Stimulated activated CD8-positive, alpha-beta memory T cell treated with anti-CD3 and anti-CD28 coated beads, Interleukin-2, amount 100 ng/mL, for 48 hours (primary cell): ENCODE measurements at regions not wholly inside any gene's neighbourhood (a gene's known extent, or its start where the extent isn't known, plus 50 kb on each side); places are given as distances from the start of the nearest gene placed in this dataset.
"Not testable (repeated sequence)": the region's sequence is repeated elsewhere in the genome, so short reads cannot be mapped to it uniquely, and the experiment has no call there.

Source experiments
- DNase-seq, 2 donors: peaks; one replicate each; pipeline ENCODE4 v3.0.0-alpha.2; 2020; ENCODE audit warnings: low read depth in 2 of 2

DNA sequence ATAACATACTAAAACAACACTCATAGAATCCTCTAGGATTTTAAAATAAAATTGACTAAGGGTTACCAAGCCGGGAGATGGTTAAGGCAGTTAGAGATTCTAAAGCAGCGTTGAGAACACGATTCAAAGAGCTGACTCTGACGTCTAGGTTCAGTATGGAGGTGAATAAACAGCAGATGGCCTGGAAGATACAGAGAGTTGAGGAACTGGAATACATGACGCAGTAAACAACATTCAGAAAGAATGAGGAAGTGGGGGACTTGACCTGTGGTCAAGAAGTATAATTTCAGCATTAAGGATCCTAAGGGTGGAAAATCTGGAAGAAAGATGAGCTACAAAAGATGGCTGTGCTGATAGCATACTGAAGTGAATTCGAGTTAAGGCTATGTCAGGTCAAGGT lies 172.5 kb upstream of the NBPF9 start:
- not testable (repeated sequence) for DNase-seq

DNA sequence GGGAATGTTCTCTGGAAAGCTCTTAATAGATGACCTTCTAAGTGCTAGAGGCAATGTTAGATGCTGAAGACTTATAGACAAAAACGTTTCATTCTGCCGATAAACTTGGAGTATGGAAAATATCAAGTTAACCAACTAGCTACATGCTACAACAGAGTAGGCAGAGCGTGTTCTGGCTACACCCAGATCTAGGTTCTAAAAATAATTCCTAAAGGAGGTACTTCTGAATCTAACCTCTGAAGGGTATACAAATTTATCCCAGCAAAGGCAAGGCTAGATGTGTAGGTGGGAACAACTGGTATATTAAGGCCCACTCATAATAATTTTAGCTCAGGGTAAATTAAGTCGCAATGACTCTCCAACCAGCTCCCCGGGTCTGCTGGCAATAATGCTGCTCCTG lies 173.1 kb upstream of the NBPF9 start:
- DNase-seq: not testable (repeated sequence)

DNA sequence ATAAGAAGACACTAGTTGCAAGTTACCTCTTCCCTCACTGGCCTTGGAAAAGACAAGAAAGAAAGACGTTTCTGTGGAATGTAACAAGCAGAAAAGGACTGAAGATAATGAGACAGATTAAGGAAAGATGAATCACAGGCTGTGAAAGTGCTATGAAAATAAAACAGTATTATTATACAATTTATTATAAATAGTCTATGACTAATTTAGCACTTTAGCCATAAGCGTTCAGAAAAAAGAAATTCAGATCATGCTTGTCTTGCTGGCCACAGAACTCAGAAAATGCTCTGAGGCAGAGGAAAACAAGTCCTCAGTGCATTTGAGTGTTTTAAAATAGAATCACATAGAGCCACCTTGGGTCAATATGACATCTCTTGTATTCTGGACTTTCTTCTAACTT lies 174.8 kb upstream of the NBPF9 start:
- DNase-seq: not testable (repeated sequence)

DNA sequence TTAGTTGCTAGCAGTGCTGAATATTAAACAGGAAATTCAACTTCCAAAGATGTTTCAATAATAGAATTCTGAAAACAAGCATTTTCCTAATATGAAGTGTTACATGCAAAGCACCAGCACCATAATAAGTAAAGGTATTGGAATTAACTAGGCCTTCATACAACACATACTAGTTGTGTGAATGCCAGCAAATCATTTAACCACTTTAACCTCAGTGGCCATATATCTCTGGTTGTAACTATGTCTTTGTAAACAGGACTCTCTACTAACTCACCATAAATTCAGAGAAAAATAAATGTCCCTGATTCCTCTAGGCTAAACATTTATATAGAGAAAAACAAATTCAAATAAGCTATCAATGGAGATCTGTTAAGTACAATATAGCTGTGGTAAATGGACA lies 175.7 kb upstream of the NBPF9 start:
- not testable (repeated sequence) for DNase-seq

DNA sequence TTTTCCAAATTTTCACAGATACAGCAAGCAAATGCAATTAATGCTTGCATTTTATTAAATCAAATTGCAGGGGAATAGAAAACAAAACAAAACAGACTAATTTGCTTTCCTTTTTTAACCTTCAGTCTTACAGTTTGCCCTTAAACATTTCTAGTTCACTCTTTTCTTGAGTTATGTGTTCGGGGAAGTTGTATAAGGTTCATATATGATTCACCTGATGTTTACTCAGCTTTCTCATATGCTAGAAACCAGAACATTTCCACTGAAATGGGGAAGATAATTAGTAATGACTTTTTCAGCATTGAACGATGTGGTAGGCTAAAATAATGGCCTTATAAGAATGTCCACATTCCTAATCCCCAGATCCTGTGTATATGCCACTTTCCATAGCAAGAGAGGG lies 176.2 kb upstream of the NBPF9 start:
- not testable (repeated sequence) for DNase-seq

DNA sequence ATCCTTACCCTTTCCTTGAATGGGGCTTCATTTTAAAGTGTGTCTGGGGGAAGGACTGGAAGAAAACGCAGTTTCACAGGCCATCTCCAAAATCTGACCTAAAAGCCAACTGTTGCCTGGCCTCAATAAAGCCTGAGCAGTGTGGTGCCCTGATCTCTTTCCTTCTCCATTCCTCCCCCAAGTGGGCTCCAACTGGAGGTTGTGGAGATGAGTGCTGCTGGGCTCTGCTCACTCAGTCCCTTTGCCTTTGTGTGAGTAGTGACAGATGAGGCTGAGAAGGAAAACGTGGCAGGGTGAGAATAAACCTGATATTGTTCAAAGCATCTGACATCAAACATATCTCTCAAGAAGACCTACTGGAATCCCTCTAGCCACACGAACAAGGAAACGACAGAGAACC lies 181.4 kb upstream of the NBPF9 start:
- DNase-seq: not testable (repeated sequence)

DNA sequence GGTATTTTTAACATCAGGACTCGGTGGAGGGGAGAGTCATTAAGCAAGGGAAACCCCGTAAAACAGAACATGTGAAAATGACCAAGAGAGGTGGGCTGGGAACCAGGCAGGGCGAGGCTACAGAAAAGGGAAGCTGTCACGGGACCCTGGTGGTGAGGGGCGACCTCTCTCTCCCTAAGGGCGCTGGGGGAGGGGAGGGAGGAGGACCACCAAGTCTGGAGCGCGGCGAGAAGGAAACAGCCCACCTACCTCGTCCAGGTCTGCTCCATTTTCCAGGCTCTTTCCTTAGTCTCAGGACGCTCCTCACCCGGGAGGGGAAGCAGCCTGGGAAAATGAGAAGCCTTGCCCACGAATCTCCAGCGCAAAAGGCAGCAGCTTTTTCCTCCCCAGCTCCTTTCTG lies 181.9 kb upstream of the NBPF9 start:
- DNase-seq: not testable (repeated sequence)

DNA sequence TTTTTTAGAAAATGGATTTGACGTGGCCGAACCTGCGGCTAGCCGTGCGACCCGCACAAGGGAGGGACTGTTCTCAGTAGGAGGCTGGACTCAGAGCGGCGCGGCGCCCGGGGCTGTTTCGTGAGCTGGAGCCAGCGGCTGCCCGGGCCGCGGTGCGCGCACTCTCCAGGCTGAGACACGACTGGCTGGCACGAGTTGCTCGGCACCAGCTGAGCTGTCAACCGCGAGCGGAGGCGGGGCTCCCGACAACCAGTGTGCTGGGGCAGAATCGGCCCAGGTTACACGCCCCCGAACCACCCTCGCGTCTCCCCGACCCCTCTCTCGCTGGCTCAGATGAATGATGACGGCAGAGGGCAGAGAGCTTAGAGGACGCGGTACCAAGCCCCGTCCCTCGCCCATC lies 182.3 kb upstream of the NBPF9 start:
- peak in 1 of 2 donors; percentile 10 for DNase-seq

DNA sequence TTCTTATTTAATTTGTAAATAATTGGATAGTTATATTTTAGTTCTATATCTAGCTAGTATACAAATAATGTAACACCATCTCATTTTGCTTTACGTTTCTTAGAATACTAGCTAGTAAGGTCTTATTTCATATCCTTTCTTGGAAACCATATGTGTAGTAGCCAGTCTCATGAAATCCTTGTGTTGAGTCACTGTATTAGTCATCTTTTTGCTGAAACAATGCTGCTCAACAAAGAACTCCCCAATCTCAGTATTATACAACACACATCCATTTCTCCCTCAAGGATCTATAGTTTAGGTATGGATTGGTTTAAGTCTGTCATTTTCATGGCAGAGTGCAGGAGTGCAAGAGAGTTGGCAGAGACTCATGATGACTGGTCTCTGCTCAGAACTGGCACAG lies 185.2 kb upstream of the NBPF9 start:
- DNase-seq: not testable (repeated sequence)

DNA sequence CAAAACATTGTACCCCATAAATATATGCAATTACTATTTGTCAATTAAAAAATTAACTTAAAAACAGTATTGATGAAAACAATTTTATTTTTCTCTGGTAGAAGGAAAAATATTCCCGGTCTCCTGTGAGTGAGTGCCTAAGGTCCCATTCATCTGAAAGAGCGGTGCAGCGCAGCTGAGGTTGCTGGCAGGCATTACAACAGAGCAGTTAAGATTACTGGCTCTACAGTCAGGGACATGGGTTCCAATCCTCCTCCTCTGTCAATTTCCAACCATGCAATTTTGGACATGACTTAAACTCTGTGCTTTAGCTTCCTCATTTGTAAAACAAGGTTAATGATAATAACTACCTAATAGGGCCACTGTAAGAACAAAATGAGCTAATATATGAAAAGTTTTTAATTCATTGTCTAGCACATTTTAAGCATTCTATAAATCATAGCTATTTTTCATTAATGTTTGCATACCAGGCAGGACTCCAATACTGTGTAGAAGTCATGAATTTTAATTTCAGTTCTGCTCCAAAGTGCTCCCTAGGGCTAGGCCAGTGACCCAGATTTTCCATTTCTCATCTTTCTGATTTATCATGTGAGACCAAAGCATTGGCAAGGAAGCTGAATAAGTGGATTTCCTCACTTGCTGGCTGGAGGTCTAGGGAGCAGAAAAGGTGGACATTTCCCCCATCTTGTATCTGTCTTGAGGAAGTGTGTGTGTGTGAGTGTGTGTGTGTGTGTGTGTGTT lies 174.2 kb upstream of the NBPF19 start:
- DNase-seq: not testable (repeated sequence)

DNA sequence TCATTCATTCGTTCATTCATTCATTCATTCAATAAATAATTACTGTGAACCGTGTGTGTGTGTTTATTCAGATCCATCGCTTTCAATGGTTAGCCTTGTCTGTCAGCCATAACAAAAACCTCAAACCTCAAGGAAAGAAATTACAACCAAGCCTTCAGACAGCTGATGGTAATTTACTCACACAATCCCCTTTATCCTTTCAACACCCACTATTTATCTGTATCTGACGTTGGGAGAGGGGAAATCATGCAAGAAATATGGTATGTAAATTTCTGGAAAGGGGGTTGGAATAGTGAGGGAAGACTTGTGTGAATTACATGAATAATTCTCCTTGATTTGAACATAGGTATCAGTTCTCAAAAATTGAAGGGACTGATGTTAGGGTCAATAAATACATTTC lies 173.6 kb upstream of the NBPF19 start:
- not testable (repeated sequence) for DNase-seq

DNA sequence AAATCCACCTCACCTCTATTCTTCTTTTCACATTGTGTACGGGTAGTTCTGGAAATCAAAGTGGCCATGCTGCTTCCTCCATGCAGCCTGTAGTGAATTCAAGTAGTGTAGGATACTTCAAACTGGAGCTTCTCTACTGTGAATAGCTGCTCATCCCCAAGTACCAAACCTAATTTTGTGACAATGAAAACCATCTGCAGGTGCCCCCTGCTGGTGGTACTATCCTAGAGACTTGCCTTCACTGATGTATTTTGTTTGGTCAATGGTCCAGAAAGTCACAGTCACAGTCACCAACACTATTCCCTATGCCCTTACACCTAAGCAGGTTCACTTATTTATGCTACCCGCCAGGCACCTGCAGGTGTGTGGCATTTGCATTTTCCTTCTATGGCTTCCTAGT lies 170.0 kb upstream of the NBPF19 start:
- not testable (repeated sequence) for DNase-seq

DNA sequence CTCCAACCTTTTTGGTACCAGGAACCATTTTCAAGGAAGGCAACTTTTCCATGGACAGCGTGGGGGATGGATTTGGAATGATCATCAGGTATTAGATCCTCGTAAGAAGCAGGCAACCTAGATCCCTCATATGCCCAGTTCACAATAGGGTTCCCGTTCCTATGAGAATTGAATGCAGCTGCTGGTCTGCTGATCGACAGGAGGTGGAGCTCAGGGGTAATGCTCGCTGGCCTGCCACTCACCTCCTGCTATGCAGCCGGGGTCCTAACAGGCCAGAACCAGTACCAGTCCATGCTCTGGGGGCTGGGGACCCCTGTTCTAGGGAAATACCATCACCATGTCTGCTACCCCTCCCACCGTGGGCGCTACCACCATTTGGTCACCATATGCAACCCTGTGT lies 167.2 kb upstream of the NBPF19 start:
- DNase-seq: not testable (repeated sequence)

DNA sequence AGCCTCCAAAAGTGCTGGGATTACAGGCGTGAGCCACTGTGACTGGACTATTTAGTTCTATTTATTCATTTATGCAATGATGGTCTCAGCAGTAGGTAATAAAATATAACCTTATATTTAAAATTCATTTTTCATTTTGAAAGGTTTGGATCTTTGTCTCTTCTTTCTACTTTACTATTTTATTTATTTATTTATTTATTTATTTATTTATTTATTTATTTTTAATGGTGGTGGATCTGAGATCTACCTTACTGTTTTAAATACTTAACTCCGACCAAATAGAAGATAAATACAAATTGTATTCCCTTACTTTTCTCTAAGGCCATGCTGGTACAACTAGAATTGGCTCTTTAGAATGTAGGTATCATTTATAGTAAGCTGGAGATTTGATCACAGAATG lies 159.9 kb upstream of the NBPF19 start:
- not testable (repeated sequence) for DNase-seq

DNA sequence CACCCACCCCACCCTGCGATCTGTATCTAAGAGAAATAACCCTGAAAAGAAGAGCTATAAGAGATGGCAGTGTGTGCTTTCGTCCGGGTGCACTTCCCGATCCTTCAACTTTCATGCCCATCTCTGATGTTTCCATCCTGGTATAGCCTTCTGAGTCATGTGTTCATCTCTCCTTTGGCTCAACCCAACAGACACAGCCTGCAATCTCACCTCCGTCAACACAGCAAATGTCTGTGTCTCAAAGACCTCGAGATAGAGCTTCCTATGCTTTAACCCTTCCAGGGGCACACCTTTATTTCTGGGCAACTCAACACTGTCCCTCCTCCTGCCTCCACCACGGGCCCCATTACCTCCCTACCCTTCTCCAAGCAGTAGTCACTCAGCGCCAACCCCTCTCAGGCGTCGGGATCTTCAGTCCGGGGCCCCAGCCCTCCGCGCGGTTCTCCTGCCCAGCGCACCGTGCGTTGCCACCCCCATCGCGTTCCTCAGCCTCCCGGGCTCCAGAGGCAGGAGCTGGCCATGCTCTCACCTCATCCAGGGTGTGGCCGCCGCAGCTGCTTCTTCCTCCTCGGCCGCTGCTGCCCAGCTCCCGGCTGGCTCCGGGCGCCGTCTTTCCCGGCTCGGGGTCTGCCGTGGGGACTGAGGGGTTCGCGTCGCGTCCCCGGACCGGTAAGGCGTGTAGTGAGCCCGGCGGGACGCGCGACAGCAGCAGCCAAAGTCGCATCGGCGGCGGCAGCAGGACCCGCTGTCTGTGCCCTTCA lies 153.7 kb upstream of the NBPF19 start:
- DNase-seq: not testable (repeated sequence)

DNA sequence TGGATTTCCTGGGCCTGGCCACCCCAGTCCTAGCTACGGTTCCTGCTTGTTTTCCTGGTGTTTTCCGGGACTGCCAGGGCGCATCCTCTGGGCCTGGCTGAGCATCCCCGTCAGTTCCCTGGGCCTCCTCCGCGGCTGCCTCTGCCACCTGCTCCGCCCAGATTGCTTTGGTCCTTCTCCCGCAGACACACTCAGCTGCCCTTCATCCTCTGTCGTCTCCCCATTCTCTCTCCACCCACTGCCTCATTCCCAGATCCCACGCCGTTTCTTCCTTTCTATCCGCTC lies 153.2 kb upstream of the NBPF19 start:
- DNase-seq: not testable (repeated sequence)

DNA sequence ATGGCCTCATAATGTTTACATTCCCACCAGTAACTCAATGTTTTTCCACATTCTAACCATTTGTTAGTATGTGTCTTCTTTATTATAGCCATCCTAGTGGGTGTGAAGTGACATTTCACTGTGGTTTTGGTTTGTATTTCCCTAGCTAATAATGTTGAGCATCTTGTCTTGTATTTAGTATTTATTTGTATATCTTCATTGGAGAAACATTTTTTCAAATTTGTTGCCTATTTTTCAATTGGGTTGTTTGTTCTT lies 144.8 kb upstream of the NBPF19 start:
- DNase-seq: not testable (repeated sequence)

DNA sequence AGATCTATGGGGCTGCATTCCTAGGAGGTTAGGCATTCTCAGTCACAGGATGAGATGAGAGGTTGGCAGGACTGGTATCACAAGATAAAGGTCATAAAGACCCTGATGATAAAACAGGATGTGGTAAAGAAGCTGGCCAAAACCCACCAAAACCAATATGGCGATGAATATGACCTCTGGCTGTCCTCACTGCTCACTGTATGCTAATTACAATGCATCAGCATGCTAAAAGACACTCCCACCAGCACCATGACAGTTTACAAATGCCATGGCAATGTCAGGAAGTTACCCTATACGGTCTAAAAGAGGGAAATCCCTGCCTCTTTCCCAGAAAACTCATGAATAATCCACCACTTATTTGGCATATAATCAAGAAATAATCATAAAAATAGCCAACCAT lies 138.8 kb upstream of the NBPF19 start:
- DNase-seq: not testable (repeated sequence)

DNA sequence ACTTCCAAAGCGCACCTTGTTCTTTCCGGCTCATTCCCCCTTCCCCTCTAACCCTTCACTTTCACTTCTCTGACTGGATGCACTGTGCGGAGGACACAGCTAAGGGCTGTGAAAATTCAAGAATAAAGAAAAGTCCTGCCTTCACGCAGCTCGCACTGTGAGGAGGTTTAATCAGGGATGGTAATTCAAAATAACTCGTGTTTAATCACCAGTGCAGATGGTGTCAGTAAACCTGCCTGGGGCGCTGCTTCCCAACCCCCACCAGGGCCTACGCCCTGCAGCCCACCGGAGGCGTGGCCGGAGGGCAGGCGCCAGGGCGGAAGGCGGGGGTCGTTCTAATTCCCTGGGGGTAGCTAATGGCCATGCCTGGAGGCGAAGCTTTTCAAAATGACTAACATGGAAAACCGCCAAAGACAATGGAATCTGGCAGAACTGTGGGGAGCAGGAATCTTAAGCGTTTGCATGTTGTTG lies 136.6 kb upstream of the NBPF19 start:
- not testable (repeated sequence) for DNase-seq

DNA sequence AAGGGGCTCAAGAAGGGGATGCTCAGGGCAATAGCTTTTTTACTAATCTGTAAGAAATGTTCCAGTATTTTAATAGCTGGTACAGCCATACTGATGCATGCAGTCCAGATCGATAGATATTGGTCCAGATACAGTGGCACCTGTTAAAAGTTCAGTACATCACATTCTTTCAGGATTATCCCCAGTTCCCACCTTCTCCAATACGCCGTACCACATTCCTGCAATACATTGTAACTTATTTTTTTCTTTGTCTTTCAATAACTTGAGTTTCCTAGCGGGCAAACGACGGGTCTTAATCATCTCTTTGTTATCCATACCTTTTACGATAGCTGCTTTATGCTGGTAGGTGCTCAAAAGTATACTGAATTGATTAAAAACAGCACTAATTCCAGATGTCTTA lies 136.1 kb upstream of the NBPF19 start:
- not testable (repeated sequence) for DNase-seq

DNA sequence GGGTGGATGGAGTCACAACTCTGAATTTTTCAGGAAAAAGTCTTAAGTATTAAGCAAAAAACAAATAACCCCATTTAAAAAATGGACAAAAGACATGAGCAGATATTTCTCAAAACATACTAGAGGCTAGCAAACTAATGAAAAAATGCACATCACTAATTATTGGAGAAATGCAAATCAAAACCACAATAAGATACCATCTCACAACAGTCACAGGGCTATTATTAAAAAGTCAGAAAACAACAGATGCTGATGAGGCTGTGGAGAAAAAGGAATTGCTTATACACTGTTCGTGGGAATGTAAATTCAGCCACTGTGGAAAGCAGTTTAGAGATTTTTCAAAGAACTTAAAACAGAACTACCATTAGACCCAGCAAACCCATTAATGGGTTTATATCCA lies 125.4 kb upstream of the NBPF19 start:
- not testable (repeated sequence) for DNase-seq

DNA sequence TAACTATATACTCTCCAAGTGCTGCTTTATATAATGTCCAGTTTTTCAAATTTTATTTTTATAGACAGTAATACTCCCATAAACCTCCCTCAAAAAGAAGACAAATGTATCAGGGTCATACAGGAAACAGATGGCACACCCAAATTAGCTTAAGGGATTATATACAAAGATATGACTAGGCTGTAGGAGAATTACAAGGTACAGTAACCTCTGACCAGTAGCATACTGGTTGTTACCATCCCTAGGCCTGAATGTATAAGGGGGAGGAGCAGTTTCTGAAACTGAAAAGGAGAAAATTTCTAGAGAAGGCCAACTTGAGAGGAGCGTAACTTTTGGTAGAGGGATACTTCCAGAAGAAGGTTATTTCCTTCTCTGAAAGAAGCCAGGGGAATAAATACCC lies 122.6 kb upstream of the NBPF19 start:
- DNase-seq: not testable (repeated sequence)

DNA sequence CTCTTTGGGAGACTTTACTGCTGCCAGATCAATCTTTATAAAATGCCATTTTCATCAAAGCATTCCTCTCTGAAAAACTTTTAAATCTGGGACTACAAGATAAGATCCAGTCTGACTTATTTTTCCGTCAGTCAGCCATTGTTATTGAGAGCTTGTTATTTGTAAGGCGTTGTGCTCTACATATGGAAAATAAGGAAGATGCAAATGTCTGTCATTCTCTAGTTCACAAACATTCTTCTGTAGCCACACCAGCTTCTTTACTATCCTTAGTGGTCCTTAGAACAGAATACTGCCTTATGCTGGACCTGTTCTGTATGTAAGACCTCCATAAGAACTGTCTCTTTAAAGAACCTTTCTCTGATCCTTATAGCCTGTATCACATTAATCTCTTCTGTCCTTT lies 120.3 kb upstream of the NBPF19 start:
- DNase-seq: not testable (repeated sequence)

DNA sequence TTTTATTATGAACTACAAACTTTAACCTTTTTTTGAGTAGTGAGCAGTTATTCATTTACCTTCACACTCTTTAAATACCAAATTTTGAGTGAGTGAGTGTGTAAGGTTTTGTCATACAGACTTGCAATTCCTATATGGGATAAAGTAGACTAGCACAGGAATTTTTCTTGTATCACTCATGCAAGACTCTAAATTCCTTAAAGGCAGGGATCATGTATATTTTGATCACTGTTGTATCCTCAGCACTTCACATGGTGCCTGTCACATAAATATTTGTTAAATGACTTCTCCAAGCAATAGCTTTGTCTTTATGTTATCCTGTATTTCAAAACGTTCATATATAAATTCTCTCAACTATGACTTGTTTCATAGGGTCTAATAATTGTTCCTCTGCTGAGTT lies 119.1 kb upstream of the NBPF19 start:
- DNase-seq: not testable (repeated sequence)
